ENCODE measurements at regions not wholly inside any gene's neighbourhood (a gene's known extent, or its start where the extent isn't known, plus 50 kb on each side); places are given as distances from the start of the nearest gene placed in this dataset.

DNA sequence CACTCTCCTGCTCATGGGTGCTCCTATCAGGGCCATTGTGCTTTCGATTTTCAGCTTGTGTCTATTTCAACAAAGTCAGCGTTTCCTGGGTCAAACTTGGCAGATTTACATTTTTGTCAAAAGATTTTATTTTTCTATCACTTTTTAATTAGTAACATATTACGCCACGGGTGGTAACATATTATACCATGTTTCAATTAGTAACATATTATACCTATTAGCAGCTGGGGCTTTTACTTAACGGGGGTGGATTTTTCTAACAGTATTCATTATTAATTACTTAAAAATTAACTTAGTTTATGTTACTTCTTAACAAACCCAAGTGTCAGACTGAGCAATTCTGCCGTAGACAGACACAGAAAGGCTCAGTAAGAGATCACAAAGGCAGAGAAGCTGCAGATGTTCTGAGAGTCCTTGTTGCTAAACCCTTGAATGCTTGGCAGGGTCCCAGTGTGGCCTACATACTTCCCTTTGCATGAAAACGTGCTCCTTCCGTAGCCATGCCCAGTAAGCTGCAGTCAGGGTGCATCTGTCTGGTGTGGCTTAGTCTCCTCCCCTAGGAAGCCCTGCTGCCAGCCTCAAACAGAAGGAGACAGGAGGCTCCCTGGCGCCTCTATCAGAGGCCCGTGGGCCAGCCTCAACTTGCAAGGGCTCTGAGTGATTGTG is 263.1 kb upstream of the CXCL12 start:
- 73% methylated on average over 6 of the region's 10 CpGs for WGBS (ENCODE audit: insufficient coverage)
- Histone ChIP-seq H3K79me2 (ENCODE audit: insufficient read depth, low read length) (no peaks in the 10 kb centered on the region), H3K27me3 (ENCODE audit: control insufficient read depth in 2 of 2, insufficient read depth in 2 of 2, low read length in 2 of 2) (no peaks in the 10 kb centered on the region), H3K27ac (ENCODE audit: low read depth in 1 of 2, low read length in 2 of 2) (no peak overlapping the region), H3K9me3 (replicated peaks in 1 of 2; ENCODE audit: control insufficient read depth in 1 of 2, insufficient read depth in 1 of 2, low read length in 2 of 2) (no peaks in the 10 kb centered on the region), H4K20me1 (ENCODE audit: insufficient read depth, low read length) (no peaks in the 10 kb centered on the region), H3K4me3 (replicated peaks in 1 of 3; ENCODE audit: low read depth in 2 of 3, low read length in 3 of 3) (no peak overlapping the region), H3K4me2 (replicated peaks; ENCODE audit: extremely low read depth, low read length, poor library complexity, severe bottlenecking) (no peak overlapping the region), H3K36me3 (replicated peaks in 1 of 2; ENCODE audit: control insufficient read depth in 1 of 2, insufficient read depth in 2 of 2, low read length in 2 of 2) (no peaks in the 10 kb centered on the region), H3K4me1 (ENCODE audit: control insufficient read depth in 1 of 2, insufficient read depth in 2 of 2, low read length in 2 of 2) (no peaks in the 10 kb centered on the region), H3K9ac (ENCODE audit: insufficient read depth, low read length, poor library complexity, severe bottlenecking) (no peak overlapping the region), H2AFZ (ENCODE audit: insufficient read depth, low read depth, low read length, poor library complexity, severe bottlenecking) (no peak overlapping the region)
- DNase-seq = no peak
- Mint-ChIP-seq H3K27ac (no peak overlapping the region), H3K36me3 (no peaks in the 10 kb centered on the region), H3K9me3 (peaks cover 0 to 5% (median under 1%) of the 10 kb centered on the region in 7 donors), H3K4me3 (no peak overlapping the region), H3K27me3 (ENCODE audit: low read depth in 3 of 3) (peaks cover 0 to 3% (median 0%) of the 10 kb centered on the region in 3 donors), H3K4me1 (no peaks in the 10 kb centered on the region)
- TF ChIP-seq CTCF (IDR thresholded peaks at IDR 0.05) = no peak
- intact Hi-C loops (cut with micrococcal nuclease) = no loop called here

DNA sequence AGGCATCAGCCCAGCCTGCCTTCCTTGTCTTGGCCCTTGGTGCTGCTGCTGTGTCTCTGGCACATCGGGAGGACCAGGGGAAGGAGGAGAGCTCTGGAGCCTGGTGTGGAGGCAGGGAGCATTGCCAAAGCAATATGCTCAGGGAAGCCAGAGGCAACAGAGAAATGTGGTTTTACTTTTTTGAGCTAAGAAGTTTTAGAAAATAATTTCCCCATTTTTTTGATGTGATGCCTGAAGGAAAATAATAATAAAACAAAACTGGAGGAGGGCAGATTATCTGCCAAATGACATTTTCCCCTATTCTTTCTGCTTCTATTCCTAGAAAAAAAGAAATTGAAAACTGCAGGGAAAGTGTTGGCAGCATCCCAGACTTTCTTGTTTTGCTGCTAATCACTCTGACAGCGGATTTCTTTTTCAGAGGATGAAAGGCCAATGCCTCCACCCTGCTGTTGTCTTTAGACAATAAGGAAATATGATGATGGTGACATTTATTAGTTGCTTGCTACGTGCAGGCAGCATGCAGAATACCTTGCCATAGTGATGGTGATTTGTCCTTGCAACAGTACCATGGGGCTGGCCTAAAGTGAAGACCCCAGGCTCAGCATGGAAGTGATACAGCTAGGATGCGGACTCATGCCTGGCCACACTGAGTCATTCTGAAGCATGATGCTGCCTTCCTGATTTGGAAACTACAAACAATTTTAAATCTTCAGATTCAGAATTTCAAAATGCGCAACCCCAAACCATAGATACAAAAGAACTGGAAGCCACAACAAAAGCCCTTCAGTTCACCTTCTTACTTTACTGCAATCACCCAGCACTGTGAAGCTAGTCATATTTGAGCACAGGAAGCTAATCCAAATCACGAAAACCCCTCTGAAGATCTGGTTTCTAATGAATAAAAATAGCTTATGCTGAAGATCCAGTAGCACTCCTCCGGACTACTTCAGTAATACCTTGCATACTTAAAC is 260.2 kb upstream of the TMEM72 start:
- H3K27ac Mint-ChIP-seq = no peak overlapping the region
- no peak overlapping the region for H3K4me3 Mint-ChIP-seq
- Histone ChIP-seq H3K27ac (ENCODE audit: low read depth in 1 of 2, low read length in 2 of 2) (no peak overlapping the region), H2AFZ (ENCODE audit: insufficient read depth, low read depth, low read length, poor library complexity, severe bottlenecking) (no peak overlapping the region), H3K36me3 (replicated peaks in 1 of 2; ENCODE audit: control insufficient read depth in 1 of 2, insufficient read depth in 2 of 2, low read length in 2 of 2) (no peaks in the 10 kb centered on the region), H4K20me1 (ENCODE audit: insufficient read depth, low read length) (no peaks in the 10 kb centered on the region), H3K9me3 (replicated peaks in 1 of 2; ENCODE audit: control insufficient read depth in 1 of 2, insufficient read depth in 1 of 2, low read length in 2 of 2) (no peaks in the 10 kb centered on the region), H3K4me1 (ENCODE audit: control insufficient read depth in 1 of 2, insufficient read depth in 2 of 2, low read length in 2 of 2) (no peaks in the 10 kb centered on the region), H3K79me2 (ENCODE audit: insufficient read depth, low read length) (no peaks in the 10 kb centered on the region), H3K4me3 (replicated peaks in 1 of 3; ENCODE audit: low read depth in 2 of 3, low read length in 3 of 3) (no peak overlapping the region), H3K27me3 (ENCODE audit: control insufficient read depth in 2 of 2, insufficient read depth in 2 of 2, low read length in 2 of 2) (no peaks in the 10 kb centered on the region), H3K4me2 (replicated peaks; ENCODE audit: extremely low read depth, low read length, poor library complexity, severe bottlenecking) (no peak overlapping the region), H3K9ac (ENCODE audit: insufficient read depth, low read length, poor library complexity, severe bottlenecking) (no peak overlapping the region)
- intact Hi-C loops (cut with micrococcal nuclease) = no loop called here
- H3K9me3 Mint-ChIP-seq = peaks cover 0 to 3% (median 0%) of the 10 kb centered on the region in 7 donors
- TF ChIP-seq CTCF (IDR thresholded peaks at IDR 0.05) = no peak
- no peaks in the 10 kb centered on the region for H3K4me1 Mint-ChIP-seq
- no peak for DNase-seq
- 88% methylated on average over 4 of the region's 7 CpGs for WGBS (ENCODE audit: insufficient coverage)
- H3K36me3 Mint-ChIP-seq = no peaks in the 10 kb centered on the region
- peaks cover 0 to 4% (median 2%) of the 10 kb centered on the region in 3 donors for H3K27me3 Mint-ChIP-seq (ENCODE audit: low read depth in 3 of 3)

Data from CD14-positive monocyte (primary cell).